ENCODE measurements at regions not wholly inside any gene's neighbourhood (a gene's known extent, or its start where the extent isn't known, plus 50 kb on each side); places are given as distances from the start of the nearest gene placed in this dataset.

GRCh38 chr5:135251093-135251492 is 147.9 kb downstream of the MACROH2A1 start:
- TF ChIP-seq CTCF (IDR thresholded peaks at IDR 0.05) = no peak
- no peak for TF ChIP-seq POLR2A (IDR thresholded peaks at IDR 0.05)

Data from breast epithelium (tissue), 3 donors.